Myocyte (in vitro differentiated cells): ENCODE measurements at regions not wholly inside any gene's neighbourhood (a gene's known extent, or its start where the extent isn't known, plus 50 kb on each side); places are given as distances from the start of the nearest gene placed in this dataset.
A peak's percentile ranks its signal among the peaks of the same experiment; 100 is the strongest.
"Not testable (repeated sequence)": the region's sequence is repeated elsewhere in the genome, so short reads cannot be mapped to it uniquely, and the experiment has no call there.

Experiments used
- DNase-seq: peaks from one replicate; pipeline ENCODE4 v3.0.0-alpha.2; 2012; ENCODE audit warnings: low read depth

DNA sequence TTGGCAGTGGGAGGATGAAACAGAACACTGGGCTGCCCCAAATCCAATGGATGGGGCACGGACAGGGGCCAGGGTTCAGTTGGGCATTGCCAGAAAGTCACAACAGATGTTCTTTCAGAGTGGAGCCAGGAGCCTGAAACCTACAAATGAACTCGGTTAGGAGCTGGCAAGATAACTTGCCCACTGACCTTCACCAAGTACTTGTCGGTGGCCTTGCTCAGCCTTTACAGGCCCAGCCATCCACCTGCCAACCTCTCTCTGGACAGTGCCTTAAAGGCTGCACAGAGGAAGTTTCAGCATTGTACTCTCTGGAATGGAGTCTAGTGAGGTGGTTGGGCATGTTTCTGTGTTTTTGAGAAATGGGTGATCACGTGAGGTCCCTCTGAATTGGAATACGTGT lies 87.1 kb upstream of the USP9X start:
- no peak for DNase-seq

DNA sequence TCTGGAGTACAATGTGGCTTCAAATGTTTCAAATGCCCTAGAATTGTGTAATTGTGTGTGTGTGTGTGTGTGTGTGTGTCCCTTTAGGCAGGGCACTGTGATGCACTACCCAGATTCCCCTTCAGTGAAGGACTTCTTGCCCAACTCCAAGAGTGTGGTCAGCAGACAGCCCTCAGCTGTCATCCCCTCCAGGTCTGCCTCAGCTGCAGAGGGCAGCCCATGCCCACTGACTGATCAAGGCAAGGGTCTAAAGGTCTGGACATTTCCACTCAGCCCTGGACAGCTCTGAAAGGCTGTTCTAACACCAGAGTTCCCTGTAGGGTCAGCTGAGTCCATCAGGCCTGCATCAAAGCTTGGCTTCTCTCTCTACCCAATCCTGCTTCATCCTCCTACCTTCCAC lies 83.9 kb upstream of the USP9X start:
- DNase-seq = peak; percentile 30

DNA sequence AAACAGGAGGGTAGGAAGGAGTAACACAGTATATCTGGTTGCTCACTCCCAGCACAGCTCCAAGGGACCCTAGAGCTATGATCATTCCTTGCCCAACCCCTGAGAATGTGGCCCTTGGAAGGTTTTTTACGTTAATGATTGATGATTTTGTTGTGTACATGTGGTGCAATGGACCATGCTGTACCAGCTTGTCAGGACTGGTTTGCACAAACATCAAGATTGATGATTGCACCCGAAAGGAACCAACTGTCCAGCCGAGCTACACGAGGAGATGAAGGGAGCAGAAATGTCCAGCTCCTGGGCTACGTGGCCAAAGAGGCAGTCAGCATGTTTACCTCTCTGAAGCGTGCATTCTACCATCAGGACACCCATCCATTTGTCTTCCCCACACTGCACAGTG lies 83.2 kb upstream of the USP9X start:
- DNase-seq = no peak

DNA sequence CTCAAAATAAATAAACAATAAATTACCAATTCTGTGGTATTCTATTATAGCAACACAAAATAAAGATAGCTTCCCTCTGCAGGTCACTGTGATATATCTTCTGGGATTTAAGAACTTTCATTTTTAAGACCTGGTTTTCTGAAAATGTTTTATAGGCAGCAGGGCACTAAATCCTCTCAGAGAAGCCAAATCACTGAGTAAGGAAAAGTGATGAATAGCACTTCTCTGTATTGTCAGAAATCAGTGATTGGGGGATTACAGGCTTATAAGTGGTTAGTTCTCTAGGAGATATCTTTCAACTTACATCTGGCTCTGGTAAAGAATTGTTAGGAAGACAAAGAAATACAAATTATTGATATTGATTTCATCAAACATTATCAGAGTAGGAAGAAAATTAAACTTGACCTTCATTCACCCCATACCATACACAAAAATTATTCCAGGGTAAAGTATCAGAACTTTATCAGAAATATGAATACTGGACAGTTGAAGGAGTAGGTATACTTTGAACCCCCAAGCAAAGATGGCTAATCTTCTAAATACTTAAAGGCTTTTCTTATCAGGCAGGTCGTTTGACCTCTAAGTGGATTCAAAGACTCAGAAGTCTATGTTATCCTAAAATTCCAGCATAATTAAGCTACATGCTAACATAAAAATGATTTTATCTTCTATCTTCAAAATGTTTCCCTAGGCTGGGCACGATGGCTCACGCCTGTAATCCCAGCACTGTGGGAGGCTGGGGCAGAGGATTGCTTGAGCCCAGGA lies 81.6 kb upstream of the USP9X start:
- DNase-seq = no peak

DNA sequence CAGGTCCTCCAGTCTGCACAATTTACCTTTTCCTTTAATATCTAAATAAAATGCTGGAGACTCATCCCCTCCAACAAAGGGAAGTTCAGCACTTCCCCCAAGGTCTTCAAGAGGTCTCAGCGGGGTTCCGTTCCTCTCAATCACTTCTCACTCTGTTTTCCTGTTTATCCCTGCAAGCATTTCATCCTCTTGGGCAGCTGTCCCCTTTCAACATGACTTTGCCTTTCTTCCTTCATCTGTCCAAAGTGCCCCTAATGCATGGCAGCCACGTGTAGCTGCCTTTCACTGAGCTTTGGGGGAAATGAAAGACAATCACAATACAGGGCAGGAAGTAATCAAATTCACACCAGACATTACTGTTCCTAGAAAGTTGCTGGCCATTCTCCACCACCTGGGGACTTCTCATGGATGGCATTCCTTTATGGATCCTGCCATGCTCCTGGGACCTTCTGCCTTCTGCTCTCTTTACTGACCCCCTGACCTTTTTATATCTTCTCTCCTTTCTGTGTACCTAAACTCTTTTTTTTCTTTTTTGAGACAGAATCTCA lies 79.7 kb upstream of the USP9X start:
- no peak for DNase-seq

DNA sequence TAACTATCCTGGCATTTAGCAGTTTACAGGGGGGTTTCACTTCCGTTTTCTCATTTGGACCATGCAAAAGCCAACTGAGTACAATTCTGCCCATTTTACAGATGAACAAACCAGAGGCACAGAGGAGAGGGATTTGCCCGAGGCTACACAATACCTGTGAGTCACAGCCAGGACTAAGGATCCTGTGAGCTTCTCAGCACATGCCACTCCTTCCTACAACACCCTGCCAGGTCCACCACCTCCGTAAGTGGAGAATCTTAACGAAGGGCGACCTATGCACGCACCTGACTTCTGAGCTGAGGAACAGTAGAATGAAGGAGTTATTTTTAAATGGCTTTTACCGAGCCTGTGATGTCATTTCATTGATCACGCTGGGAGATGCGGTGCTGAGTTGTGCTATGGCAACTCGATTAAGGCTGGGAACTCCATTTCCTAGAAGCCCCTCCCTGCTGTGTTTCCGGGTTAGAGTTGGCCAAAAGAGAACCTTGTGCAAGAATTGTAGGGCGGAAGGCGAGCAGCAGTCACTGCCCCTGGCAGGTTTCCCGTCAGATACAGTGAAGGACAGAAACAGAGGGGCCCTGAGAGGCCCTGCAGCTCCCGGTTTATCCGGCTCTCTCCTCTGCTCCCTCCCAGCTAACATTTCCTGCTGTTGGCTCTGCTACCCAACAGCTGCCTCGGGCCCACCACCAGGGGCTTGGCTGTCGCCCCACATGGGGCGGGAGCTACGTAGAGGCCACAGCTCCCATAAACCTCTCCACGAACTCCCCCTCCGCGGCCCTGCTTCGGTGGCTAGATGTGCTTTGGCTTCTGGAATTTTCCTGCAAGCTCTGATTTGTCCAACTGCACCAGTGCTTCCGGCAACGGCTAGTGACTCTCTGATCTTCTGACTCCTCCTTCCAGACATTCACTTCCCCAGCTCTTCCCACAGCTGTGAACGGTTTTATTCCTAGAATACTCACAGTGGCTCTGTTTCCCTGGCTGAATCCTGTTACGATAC lies 75.1 kb upstream of the USP9X start:
- peak; percentile 94 for DNase-seq

DNA sequence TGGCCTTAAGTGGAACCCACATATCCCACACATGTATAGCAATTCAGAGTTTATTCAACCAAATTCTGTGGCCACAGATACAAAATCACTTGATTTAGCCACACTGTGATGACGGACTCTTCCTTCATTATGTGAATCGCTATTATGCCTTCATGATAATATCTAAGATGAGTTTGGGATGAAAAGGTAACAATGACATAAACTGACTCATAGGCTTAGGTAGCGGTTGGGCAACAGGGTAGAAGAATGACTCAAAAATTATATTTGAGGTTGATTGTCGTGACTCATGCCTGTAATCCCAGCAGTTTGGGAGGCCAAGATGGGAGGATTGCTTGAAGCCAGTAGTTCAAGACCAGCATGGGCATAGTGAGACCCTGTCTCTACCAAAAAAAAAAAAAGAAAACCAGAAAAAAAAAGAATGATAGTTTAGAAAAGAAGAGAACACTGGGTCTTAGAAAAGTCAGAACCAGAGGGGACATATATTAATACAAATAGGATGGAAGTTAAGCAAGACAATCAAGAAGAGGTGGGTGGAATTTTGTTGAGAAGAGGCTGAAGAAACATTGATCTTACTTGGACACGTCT lies 70.4 kb upstream of the USP9X start:
- DNase-seq = no peak

DNA sequence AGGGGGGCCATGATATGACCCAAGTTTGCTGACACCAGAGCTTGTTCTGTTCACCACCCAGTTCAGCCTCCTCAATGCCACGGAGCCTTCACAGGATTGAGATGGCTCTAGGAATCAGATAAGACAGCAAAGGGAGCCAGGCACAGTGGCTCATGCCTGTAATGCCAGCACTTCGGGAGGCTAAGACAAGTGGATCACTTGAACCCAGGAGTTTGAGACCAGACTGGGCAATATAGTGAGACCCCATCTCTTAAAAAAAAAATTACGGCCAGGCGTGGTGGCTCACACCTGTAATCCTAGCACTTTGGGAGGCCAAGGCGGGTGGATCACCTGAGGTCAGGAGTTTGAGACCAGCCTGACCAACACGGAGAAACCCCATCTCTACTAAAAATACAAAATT lies 67.5 kb upstream of the USP9X start:
- DNase-seq = not testable (repeated sequence)

DNA sequence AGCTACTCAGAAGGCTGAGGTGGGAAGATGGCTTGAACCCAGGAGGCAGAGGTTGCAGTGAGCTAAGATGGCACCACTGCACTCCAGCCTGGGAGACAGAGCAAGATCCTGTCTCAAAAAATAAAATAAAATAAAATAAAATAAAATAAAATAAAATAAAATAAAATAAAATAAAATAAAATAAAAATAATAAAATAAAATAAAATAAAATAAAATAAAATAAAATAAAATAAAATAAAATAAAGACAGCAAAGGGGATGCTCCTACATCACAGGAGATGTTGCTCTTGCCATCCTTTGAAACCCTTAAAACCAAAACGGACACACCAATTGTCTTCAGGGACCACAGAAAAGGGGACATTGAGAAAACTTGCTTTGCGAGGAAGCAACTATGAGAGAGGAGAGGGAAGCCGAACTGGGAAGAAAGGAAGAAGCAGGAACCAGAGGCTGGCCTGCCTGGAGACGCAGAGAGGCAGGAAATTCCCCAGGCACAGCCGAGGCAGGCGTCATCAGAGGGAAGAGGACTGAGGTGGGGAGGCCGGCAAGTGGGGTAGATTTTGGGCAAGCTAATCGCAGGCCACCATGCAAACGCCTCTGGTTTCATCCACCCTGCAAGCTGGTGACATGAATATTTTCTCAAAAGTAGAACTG lies 66.7 kb upstream of the USP9X start:
- DNase-seq = not testable (repeated sequence)

DNA sequence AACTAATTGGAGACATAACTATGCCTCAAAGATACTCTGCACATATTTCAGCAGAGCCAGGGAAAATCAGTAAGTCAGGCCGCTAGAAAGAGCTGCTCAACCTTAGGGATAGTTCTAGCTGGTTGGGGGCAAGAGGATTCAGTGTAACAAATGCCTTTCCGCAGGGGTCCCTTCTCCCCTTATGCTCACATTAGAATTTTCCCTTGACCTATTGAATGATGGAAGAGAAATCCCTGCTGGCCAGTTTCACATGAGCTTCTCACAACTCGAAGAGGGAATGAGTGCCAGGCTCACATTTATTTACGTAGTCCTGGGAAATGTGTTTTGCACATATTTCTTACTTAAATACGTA lies 66.2 kb upstream of the USP9X start:
- DNase-seq = no peak

DNA sequence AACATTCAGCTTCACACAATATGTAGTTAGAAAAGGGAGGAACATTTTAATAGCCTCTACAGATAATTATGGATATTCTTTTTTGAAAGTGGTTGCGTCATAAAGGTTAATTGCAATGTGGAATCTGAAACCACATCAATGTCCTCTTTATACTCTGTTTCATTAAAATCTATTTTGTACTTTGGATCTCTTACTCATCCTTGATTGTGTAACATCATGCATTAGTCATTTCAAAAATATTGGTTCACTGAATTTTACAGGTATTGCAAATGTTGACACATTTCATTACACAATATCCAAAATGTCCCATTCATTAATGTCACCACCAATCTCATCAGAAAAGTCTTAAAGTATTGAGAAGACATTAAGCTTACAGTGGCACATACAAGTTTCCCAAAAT lies 62.7 kb upstream of the USP9X start:
- no peak for DNase-seq

DNA sequence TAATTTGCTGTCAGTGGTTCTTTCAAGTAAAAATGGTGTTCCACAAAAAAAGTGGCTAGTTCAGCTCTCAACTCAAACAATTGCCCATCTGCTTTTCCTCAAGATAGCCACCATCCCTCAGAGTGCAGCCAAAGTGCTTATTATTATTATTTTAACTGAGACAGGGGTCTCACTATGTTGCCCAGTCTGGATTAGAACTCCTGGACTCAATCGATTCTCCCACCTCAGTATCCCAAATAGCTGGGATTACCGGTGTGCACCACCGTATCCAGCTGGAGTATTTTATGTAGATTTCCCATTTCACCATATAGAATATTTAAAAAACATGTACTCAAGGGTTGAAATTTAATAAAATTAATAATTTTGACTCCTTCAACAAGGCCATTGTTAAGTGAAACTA lies 62.1 kb upstream of the USP9X start:
- no peak for DNase-seq

DNA sequence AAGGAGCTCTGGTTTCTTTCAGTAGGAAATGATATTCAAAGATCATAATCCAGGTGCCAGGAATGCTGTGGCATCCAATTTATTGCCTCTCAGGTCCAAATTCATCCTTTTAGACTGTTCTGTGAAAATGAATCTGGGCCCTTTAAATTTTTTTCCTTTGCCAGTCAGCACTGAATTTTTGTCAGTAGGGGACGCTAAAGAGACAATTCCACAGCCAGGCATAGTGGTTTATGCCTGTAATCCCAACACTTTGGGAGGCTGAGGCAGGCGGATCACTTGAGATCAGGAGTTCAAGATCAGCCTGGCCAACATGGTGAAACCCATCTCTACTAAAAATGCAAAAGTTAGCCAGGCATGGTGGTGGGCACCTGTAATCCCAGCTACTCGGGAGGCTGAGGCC lies 60.9 kb upstream of the USP9X start:
- DNase-seq = not testable (repeated sequence)

DNA sequence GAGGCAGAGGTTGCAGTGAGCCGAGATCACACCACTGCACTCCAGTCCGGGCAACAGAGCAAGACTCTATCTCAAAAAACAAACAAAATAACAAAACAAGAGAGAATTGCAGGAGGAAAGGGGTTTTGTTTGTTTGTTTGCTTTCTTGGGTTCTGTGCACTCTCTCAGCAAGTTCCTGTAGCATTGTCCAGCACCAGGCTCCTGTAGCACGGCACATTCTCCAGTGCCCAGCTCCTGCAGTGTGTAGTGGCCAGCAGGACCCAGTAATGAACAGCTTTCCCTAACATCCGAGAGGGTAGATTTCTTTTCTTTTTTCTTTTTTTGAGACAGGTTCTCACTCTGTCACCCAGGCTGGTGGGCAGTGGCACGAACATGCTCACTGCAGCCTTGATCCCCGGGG lies 60.5 kb upstream of the USP9X start:
- DNase-seq = no peak

DNA sequence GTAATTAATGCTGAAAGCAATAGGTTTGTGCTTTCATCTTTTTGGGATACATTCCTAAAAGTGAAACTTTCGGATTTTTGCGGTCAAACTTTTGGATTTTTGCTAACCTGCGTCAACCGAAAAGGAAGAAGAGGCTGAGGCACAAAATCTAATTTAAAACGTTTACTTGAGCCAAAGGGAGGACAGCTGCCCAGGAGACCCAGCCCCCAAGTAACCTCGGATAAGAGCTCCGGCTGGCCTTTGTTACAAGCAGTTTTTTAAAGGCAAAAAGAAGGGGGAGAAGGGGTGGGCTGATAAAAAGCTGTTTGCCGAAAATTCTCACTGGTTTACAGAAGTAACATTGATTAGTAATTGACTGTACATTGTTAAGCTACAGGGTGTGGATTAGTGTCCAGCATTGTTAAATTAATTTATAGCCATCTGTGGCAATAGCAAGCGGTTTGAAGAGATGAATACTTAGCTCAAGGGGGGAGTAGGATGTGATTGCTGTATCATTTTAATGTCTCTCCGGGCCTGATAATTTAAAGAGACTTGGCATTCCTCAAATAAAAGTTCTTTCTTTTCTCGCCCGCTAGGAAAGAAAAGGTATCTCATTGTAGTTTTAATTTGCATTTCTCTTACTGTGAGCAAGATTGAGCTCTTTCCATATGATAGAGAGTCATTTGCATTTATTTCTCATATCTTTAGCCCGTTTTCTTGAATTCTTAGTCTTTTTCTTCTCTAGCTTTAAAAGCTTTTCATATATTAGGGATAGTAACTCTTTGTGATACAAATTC lies 59.1 kb upstream of the USP9X start:
- peak; percentile 72 for DNase-seq

DNA sequence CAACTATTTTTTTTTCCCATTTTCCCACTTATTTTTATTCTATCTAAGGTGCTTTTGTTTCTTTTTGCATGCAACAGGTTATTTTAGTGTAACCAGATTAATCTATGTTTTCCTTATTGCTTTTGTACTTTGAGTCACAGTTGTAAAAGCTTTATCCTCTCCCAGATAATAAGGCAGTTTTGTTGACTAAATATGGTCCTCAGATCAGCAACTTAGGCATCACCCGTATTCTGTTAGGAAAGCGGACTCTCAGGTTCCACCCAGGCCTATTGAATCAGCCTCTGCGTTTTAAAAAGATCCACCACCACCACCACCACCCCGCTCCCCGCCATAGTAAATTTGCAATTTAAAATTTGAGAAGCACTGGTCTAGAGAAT lies 58.6 kb upstream of the USP9X start:
- DNase-seq = peak; percentile 30

DNA sequence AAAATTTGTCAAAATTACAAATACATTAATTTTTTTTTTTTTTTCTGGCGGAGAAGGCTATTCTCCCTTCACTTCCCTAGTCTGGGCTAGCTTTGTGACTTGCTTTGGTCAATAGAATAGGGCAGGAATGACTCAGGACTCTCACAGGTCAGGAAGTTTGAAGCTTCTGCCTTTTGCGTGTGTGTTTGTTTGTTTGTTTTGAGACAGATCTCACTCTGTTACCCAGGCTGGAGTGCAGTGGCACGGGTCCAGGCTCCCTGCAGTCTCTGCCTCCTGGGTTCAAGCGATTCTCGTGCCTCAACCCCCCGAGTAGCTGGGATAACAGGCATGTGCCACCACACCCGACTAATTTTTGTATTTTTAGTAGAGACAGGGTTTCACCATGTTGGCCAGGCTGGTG lies 55.9 kb upstream of the USP9X start:
- DNase-seq = peak; percentile 34

DNA sequence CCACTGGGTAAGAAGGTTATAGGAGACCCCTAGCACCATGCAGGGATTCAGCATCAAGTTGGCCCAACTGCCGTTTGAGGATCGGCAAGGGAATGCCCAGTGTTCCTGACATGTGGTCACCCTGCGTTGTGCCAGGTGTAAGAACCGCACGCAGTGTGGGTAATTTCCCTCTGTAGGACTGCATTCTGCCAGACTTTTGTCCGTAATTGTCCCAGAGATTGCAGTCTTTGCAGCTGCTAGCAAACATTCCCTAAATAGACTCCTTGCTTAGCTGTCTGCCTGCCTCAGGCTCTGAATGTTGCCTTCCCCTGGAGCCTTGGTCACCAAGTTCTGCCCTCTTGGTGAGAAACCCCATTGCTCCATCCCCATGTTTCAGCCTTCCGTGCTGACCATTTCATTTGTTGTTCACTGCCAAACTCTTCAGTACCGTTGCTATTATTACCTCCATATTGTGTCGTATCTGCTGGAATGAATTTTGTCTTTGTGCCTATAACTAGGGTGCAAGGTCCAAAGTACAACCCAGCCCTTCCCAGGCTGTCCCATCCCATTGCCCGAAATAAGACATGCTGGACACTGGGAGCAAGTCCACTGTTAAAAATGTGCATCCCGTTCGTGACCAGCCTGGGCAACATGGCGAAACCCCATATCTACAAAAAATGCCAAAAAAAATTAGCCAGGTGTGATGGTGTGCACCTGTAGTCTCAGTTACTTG lies 53.8 kb upstream of the USP9X start:
- peak; percentile 71 for DNase-seq

DNA sequence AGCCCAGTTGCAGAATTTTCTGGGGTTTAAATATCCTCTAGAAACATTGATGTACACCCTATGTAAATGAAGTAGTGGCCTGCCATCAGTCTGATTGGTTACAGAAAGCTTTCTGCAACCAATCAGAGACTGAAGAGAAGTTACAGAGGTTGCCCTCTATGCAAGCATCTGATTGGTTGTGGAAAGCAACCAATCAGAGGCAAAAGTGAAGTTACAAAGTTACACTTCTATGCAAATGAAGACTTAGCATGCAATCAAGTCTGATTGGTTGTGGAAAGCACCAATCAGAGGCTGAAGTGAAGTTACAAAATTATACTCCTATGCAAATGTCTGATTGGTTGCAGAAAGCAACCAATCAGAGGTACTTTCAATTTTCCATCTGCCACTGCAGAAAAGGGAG lies 51.9 kb upstream of the USP9X start:
- DNase-seq = no peak

DNA sequence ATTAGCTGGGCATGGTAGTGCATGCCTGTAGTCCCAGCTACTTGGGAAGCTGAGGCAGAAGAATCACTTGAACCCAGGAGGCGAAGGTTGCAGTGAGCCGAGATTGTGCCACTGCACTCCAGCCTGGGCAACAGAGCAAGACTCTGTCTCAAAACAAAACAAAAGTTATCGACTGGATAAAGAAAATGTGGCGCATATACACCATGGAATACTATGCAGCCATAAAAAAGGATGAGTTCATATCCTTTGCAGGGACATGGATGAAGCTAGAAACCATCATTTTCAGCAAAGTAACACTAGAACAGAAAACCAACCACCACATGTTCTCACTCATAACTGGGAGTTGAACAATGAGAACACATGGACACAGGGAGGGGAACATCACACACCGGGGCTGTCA lies 50.3 kb upstream of the USP9X start:
- not testable (repeated sequence) for DNase-seq
